WTC11 (cell line): ENCODE measurements at regions not wholly inside any gene's neighbourhood (a gene's known extent, or its start where the extent isn't known, plus 50 kb on each side); places are given as distances from the start of the nearest gene placed in this dataset.
A peak's percentile ranks its signal among the peaks of the same experiment; 100 is the strongest.

Source experiments
- ATAC-seq: fragments of 200-7000 bp; cut with Tn5 transposase; 2 replicates; pipeline ENCODE4 v1.10.0; 2021; ENCODE audit warnings: mild to moderate bottlenecking, moderate library complexity
- CTCF ChIA-PET: fragments of 300-600 bp; sonication (Branson Sonifier 250); formaldehyde crosslinking; loops from one replicate; lab custom pipeline; 2021; ENCODE audit warnings: antibody characterized with exemption; lab: Charles Lee
- POLR2A ChIA-PET: fragments of 350-600 bp; sonication (Branson Sonifier 250); formaldehyde crosslinking; loops from one replicate; lab custom pipeline; 2021; ENCODE audit warnings: antibody characterized with exemption; lab: Charles Lee
- DNase-seq: peaks from one replicate; pipeline ENCODE4 v3.0.0; 2021; ENCODE audit warnings: low spot score
- H3K27ac Mint-ChIP-seq: 2 replicates; pipeline ENCODE4 v1.8.0; 2021; ENCODE audit warnings: mixed read lengths
- H3K27me3 Mint-ChIP-seq: 2 replicates; pipeline ENCODE4 v1.8.0; 2021; ENCODE audit warnings: low read depth, mild to moderate bottlenecking, moderate library complexity, mixed read lengths
- H3K36me3 Mint-ChIP-seq: 2 replicates; pipeline ENCODE4 v1.8.0; 2021; ENCODE audit warnings: mixed read lengths
- H3K4me1 Mint-ChIP-seq: 2 replicates; pipeline ENCODE4 v1.8.0; 2022; ENCODE audit warnings: mixed read lengths
- H3K4me3 Mint-ChIP-seq: 2 replicates; pipeline ENCODE4 v1.8.0; 2021; ENCODE audit warnings: mild to moderate bottlenecking, moderate library complexity, mixed read lengths
- H3K9me3 Mint-ChIP-seq: 2 replicates; pipeline ENCODE4 v1.8.0; 2021; ENCODE audit warnings: mixed read lengths
- ATF1 ChIP-seq: sonication (generic); formaldehyde crosslinking; IDR thresholded peaks from 2 replicates; pipeline ENCODE4 v1.8.1; 2023; ENCODE audit warnings: mild to moderate bottlenecking, moderate library complexity, missing genetic modification reagents
- CREB1 ChIP-seq: sonication (generic); formaldehyde crosslinking; IDR thresholded peaks from 2 replicates; pipeline ENCODE4 v1.8.0; 2023; ENCODE audit warnings: mild to moderate bottlenecking, missing genetic modification reagents
- GRHL2 ChIP-seq: fragments of 250-450 bp; sonication (Bioruptor Pico); IDR thresholded peaks from 2 replicates; pipeline ENCODE4 v1.8.0; 2022; ENCODE audit warnings: mild to moderate bottlenecking, moderate library complexity; ENCODE audit not compliant: insufficient replicate concordance, severe bottlenecking
- JUN ChIP-seq: sonication (generic); formaldehyde crosslinking; IDR thresholded peaks from 2 replicates; pipeline ENCODE4 v1.8.0; 2023; ENCODE audit warnings: mild to moderate bottlenecking, missing genetic modification reagents
- KAT7 ChIP-seq: sonication (generic); formaldehyde crosslinking; IDR thresholded peaks from 2 replicates; pipeline ENCODE4 v1.8.1; 2023; ENCODE audit warnings: missing genetic modification reagents, mild to moderate bottlenecking, borderline replicate concordance
- MAX ChIP-seq: sonication (generic); formaldehyde crosslinking; IDR thresholded peaks from 2 replicates; pipeline ENCODE4 v1.8.0; 2022; ENCODE audit warnings: mild to moderate bottlenecking, missing genetic modification reagents
- NFATC4 ChIP-seq: fragments of 250-450 bp; sonication (Bioruptor Pico); IDR thresholded peaks from 2 replicates; pipeline ENCODE4 v1.9.0; 2021; ENCODE audit warnings: mild to moderate bottlenecking
- NR1H2 ChIP-seq: sonication (generic); formaldehyde crosslinking; IDR thresholded peaks from 2 replicates; pipeline ENCODE4 v1.9.0; 2021; ENCODE audit warnings: mild to moderate bottlenecking, moderate library complexity, missing genetic modification reagents
- NR2C2 ChIP-seq: sonication (generic); formaldehyde crosslinking; IDR thresholded peaks from 2 replicates; pipeline ENCODE4 v1.8.0; 2022; ENCODE audit warnings: mild to moderate bottlenecking, missing genetic modification reagents
- NR3C1 ChIP-seq: sonication (generic); formaldehyde crosslinking; conservative IDR thresholded peaks from 2 replicates; pipeline ENCODE4 v1.8.1; 2023; ENCODE audit warnings: low read depth, mild to moderate bottlenecking, missing genetic modification reagents
- SMAD4 ChIP-seq: sonication (generic); formaldehyde crosslinking; IDR thresholded peaks from 2 replicates; pipeline ENCODE4 v1.8.0; 2022; ENCODE audit warnings: mild to moderate bottlenecking, missing genetic modification reagents
- STAT6 ChIP-seq: sonication (generic); formaldehyde crosslinking; conservative IDR thresholded peaks from 2 replicates; pipeline ENCODE4 v1.8.1; 2023; ENCODE audit warnings: mild to moderate bottlenecking, low read depth, missing genetic modification reagents, moderate library complexity
- TP53 ChIP-seq: sonication (generic); formaldehyde crosslinking; IDR thresholded peaks from 2 replicates; pipeline ENCODE4 v1.8.1; 2023; ENCODE audit warnings: mild to moderate bottlenecking, missing genetic modification reagents
- USF1 ChIP-seq: sonication (generic); formaldehyde crosslinking; IDR thresholded peaks from 2 replicates; pipeline ENCODE4 v1.8.0; 2022; ENCODE audit warnings: mild to moderate bottlenecking, missing genetic modification reagents
- USF2 ChIP-seq: sonication (generic); formaldehyde crosslinking; IDR thresholded peaks from 2 replicates; pipeline ENCODE4 v1.8.1; 2023; ENCODE audit warnings: mild to moderate bottlenecking, missing genetic modification reagents, moderate library complexity
- ZNF232 ChIP-seq: sonication (generic); formaldehyde crosslinking; IDR thresholded peaks from 2 replicates; pipeline ENCODE4 v1.8.0; 2022; ENCODE audit warnings: mild to moderate bottlenecking, missing genetic modification reagents
- ZNF396 ChIP-seq: fragments of 250-450 bp; sonication (Bioruptor Pico); IDR thresholded peaks from 2 replicates; pipeline ENCODE4 v1.8.0; 2021; ENCODE audit warnings: mild to moderate bottlenecking, moderate library complexity, borderline replicate concordance
- ZNF423 ChIP-seq: fragments of 250-450 bp; sonication (Bioruptor Pico); IDR thresholded peaks from 2 replicates; pipeline ENCODE4 v2.1.2; 2022; ENCODE audit warnings: mild to moderate bottlenecking, moderate library complexity
- TF ChIP-seq, protein P1 (sequence below): sonication (generic); formaldehyde crosslinking; conservative IDR thresholded peaks from 2 replicates; pipeline ENCODE4 v1.8.1; 2022; ENCODE audit warnings: mild to moderate bottlenecking, missing genetic modification reagents
- TF ChIP-seq, protein P2 (sequence below): fragments of 200-600 bp; IDR thresholded peaks from 2 replicates; pipeline ENCODE4 v1.8.0; 2022; ENCODE audit warnings: antibody characterized with exemption
- TF ChIP-seq, protein P3 (sequence below): sonication (generic); formaldehyde crosslinking; IDR thresholded peaks from 2 replicates; pipeline ENCODE4 v1.8.0; 2023; ENCODE audit warnings: missing genetic modification reagents
- TF ChIP-seq, protein P4 (sequence below): fragments of 250-450 bp; sonication (Bioruptor Pico); IDR thresholded peaks from 2 replicates; pipeline ENCODE4 v1.9.0; 2021; ENCODE audit warnings: moderate library complexity, mild to moderate bottlenecking, inconsistent platforms, borderline replicate concordance
- TF ChIP-seq, protein P5 (sequence below): fragments of 250-450 bp; sonication (Bioruptor Pico); IDR thresholded peaks from 2 replicates; pipeline ENCODE4 v2.1.2; 2022; ENCODE audit warnings: mild to moderate bottlenecking, moderate library complexity

GRCh38 chr2:216557413-216557812, 58.8 kb downstream of the RPL37A start (continued):
- no peak for TF ChIP-seq MAX (CRISPR knock-in tag)
- no peak for TF ChIP-seq ZNF232 (CRISPR knock-in tag)
- no peak for TF ChIP-seq NR3C1 (CRISPR knock-in tag)
- TF ChIP-seq ZNF423 (CRISPR knock-in tag) = no peak

DNA sequence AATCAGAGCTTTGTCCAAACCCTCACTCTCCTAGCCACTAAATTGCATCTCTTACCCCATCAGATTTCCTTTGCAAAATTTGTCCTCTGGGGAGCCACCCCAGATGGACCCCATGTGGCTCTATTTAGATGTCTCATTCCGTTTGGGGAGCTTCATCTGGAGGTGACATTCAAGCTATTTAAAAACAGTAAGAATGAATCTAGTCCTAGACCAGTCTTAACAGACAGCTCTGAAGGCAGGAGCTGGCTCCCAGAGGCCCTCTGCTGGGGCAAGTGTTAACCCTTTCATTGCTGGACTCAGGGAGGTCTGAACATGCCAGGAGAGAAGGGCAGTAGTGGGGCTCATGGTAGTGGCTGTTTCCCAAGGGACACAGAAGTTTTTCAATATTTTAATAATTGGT, 59.2 kb downstream of the RPL37A start:
- DNase-seq (no peak), ATAC-seq (peak; percentile 13; the same call in 1 of the 2 replicates)
- CTCF ChIA-PET = interaction anchor here (0.8 to 1.6 kb wide), 5 partner anchors 12 to 109 kb away, joined by 3 to 5 read pairs (median 4); no protein-coding TSS in a partner anchor
- H3K27me3 Mint-ChIP-seq = no peaks in the 10 kb centered on the region; the same call in 1 of the 2 replicates
- POLR2A ChIA-PET = no interaction called here
- no peak overlapping the region for H3K4me3 Mint-ChIP-seq
- peaks cover 47% of the 10 kb centered on the region for H3K4me1 Mint-ChIP-seq
- no peak overlapping the region for H3K27ac Mint-ChIP-seq
- peaks cover 4% of the 10 kb centered on the region; the same call in 1 of the 2 replicates for H3K36me3 Mint-ChIP-seq
- TF ChIP-seq, protein P1, sequence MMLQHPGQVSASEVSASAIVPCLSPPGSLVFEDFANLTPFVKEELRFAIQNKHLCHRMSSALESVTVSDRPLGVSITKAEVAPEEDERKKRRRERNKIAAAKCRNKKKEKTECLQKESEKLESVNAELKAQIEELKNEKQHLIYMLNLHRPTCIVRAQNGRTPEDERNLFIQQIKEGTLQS = no peak
- no peak for TF ChIP-seq USF2 (CRISPR knock-in tag)
- TF ChIP-seq USF1 (CRISPR knock-in tag) = no peak
- TF ChIP-seq SMAD4 (CRISPR knock-in tag) = no peak
- TF ChIP-seq, all 79 proteins: peak for 0
- no peaks in the 10 kb centered on the region; the same call in 1 of the 2 replicates for H3K9me3 Mint-ChIP-seq

GRCh38 chr2:216559625-216560156, 61.0 kb downstream of the RPL37A start:
- no peak for ATAC-seq
- peaks cover 56% of the 10 kb centered on the region for H3K4me1 Mint-ChIP-seq
- no peaks in the 10 kb centered on the region; the same call in 1 of the 2 replicates for H3K27me3 Mint-ChIP-seq
- ChIA-PET CTCF (no interaction called here), POLR2A (no interaction called here)
- no peak overlapping the region for H3K27ac Mint-ChIP-seq
- peaks cover 6% of the 10 kb centered on the region; the same call in 1 of the 2 replicates for H3K36me3 Mint-ChIP-seq
- DNase-seq = no peak
- peaks cover 2% of the 10 kb centered on the region for H3K9me3 Mint-ChIP-seq
- no peak overlapping the region for H3K4me3 Mint-ChIP-seq
- TF ChIP-seq, protein P2, sequence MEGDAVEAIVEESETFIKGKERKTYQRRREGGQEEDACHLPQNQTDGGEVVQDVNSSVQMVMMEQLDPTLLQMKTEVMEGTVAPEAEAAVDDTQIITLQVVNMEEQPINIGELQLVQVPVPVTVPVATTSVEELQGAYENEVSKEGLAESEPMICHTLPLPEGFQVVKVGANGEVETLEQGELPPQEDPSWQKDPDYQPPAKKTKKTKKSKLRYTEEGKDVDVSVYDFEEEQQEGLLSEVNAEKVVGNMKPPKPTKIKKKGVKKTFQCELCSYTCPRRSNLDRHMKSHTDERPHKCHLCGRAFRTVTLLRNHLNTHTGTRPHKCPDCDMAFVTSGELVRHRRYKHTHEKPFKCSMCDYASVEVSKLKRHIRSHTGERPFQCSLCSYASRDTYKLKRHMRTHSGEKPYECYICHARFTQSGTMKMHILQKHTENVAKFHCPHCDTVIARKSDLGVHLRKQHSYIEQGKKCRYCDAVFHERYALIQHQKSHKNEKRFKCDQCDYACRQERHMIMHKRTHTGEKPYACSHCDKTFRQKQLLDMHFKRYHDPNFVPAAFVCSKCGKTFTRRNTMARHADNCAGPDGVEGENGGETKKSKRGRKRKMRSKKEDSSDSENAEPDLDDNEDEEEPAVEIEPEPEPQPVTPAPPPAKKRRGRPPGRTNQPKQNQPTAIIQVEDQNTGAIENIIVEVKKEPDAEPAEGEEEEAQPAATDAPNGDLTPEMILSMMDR = no peak
- TF ChIP-seq JUN (no peak), ZNF396 (CRISPR knock-in tag) (no peak), NR2C2 (CRISPR knock-in tag) (no peak), USF2 (CRISPR knock-in tag) (no peak), STAT6 (CRISPR knock-in tag) (no peak), NFATC4 (CRISPR knock-in tag) (no peak), CREB1 (CRISPR knock-in tag) (no peak), KAT7 (CRISPR knock-in tag) (no peak), ATF1 (no peak), NR1H2 (no peak), TP53 (CRISPR knock-in tag) (no peak), GRHL2 (CRISPR knock-in tag) (no peak)
- TF ChIP-seq, protein P3, sequence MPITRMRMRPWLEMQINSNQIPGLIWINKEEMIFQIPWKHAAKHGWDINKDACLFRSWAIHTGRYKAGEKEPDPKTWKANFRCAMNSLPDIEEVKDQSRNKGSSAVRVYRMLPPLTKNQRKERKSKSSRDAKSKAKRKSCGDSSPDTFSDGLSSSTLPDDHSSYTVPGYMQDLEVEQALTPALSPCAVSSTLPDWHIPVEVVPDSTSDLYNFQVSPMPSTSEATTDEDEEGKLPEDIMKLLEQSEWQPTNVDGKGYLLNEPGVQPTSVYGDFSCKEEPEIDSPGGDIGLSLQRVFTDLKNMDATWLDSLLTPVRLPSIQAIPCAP (CRISPR knock-in tag) = no peak
- TF ChIP-seq, protein P4, sequence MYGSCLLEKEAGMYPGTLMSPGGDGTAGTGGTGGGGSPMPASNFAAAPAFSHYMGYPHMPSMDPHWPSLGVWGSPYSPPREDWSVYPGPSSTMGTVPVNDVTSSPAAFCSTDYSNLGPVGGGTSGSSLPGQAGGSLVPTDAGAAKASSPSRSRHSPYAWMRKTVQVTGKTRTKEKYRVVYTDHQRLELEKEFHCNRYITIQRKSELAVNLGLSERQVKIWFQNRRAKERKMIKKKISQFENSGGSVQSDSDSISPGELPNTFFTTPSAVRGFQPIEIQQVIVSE (CRISPR knock-in tag) = no peak
- TF ChIP-seq, protein P5, sequence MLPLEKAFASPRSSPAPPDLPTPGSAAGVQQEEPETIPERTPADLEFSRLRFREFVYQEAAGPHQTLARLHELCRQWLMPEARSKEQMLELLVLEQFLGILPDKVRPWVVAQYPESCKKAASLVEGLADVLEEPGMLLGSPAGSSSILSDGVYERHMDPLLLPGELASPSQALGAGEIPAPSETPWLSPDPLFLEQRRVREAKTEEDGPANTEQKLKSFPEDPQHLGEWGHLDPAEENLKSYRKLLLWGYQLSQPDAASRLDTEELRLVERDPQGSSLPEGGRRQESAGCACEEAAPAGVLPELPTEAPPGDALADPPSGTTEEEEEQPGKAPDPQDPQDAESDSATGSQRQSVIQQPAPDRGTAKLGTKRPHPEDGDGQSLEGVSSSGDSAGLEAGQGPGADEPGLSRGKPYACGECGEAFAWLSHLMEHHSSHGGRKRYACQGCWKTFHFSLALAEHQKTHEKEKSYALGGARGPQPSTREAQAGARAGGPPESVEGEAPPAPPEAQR (CRISPR knock-in tag) = no peak
